Fibroblast of the aortic adventitia (primary cell): ENCODE measurements at regions not wholly inside any gene's neighbourhood (a gene's known extent, or its start where the extent isn't known, plus 50 kb on each side); places are given as distances from the start of the nearest gene placed in this dataset.

Experiments
- DNase-seq: peaks from one replicate; pipeline ENCODE4 v3.0.0-alpha.2; 2010; ENCODE audit warnings: low read depth
- H3K4me3 ChIP-seq: 2 replicates; pipeline ENCODE4 v1.5.1; 2011; ENCODE audit warnings: low read depth, mild to moderate bottlenecking, control low read depth, low read length, moderate library complexity
- TF ChIP-seq, protein P1 (sequence below): IDR thresholded peaks from 2 replicates; pipeline ENCODE4 v1.5.1; 2011; ENCODE audit warnings: mild to moderate bottlenecking, low read length, control low read depth, inconsistent platforms; ENCODE audit not compliant: insufficient read depth

DNA sequence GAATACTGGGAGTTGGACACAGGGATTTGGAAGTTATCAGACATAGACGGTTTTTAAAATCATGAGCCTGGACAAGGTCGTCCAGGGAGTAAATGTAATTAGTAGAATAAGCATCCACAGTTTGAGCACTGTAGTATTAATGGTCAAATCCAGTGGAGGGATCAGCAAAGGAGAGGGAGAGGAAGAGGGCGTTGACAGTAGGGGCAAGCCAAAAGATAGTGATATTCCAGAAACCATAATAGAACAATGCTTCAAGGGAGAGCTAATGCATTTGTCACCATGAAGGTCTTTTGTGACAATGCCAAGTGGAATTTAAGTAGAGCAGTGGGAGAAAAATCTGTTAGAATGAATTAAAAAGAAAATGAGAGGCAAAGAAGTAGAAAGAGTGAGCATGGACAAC lies 68.9 kb upstream of the SLC5A12 start:
- TF ChIP-seq, protein P1, sequence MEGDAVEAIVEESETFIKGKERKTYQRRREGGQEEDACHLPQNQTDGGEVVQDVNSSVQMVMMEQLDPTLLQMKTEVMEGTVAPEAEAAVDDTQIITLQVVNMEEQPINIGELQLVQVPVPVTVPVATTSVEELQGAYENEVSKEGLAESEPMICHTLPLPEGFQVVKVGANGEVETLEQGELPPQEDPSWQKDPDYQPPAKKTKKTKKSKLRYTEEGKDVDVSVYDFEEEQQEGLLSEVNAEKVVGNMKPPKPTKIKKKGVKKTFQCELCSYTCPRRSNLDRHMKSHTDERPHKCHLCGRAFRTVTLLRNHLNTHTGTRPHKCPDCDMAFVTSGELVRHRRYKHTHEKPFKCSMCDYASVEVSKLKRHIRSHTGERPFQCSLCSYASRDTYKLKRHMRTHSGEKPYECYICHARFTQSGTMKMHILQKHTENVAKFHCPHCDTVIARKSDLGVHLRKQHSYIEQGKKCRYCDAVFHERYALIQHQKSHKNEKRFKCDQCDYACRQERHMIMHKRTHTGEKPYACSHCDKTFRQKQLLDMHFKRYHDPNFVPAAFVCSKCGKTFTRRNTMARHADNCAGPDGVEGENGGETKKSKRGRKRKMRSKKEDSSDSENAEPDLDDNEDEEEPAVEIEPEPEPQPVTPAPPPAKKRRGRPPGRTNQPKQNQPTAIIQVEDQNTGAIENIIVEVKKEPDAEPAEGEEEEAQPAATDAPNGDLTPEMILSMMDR = no peak
- DNase-seq = peak; percentile 87
- no peak overlapping the region for H3K4me3 ChIP-seq

- TF ChIP-seq, protein P1 = no peak
- no peak overlapping the region for H3K4me3 ChIP-seq
- DNase-seq = peak; percentile 61
Observed at GRCh38 chr11:26792941-26793340, 71.1 kb upstream of the SLC5A12 start.

- no peak for DNase-seq
- TF ChIP-seq, protein P1 = no peak
- no peak overlapping the region for H3K4me3 ChIP-seq
Observed at GRCh38 chr11:26793487-26793886, 71.6 kb upstream of the SLC5A12 start.

DNA sequence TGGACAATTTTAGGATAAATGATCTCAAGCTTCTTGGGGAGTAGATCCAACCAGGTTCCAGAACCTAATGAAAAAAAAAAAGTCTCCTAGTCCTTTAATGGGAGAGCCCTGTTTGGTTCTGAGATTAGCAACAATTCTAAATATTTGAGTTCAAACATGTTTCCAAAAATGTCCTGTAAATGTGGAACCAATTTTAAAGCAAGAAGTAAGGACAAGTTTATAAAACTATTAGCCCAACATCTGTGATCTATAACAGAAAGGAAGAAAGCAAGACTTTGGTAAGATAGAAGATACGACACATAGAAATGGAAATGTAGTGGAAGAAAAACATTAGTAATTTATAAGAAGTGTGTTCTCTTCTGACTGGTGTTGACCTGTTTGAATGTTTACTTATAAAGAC lies 79.7 kb upstream of the SLC5A12 start:
- TF ChIP-seq, protein P1 = no peak
- DNase-seq = no peak
- H3K4me3 ChIP-seq = no peak overlapping the region

DNA sequence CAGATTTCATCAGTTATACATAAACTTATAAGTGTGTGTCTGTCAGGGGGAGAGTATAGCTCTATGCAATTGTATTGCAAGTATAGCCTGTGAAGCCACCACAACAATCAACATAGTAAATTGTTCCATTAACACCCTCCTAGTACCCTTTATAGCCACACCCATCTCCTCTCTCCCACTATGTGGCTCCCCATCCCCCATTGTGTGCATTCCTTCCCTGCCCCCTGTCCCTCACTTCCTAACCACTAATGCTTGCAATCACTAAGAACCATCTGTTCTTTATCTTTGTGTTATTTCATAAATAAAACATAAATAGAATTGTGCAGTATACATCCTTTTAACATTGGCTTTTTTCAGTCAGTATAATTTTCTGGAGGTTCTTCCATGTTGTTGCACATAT lies 83.1 kb upstream of the SLC5A12 start:
- no peak for DNase-seq
- H3K4me3 ChIP-seq = no peak overlapping the region
- TF ChIP-seq, protein P1 = no peak

DNA sequence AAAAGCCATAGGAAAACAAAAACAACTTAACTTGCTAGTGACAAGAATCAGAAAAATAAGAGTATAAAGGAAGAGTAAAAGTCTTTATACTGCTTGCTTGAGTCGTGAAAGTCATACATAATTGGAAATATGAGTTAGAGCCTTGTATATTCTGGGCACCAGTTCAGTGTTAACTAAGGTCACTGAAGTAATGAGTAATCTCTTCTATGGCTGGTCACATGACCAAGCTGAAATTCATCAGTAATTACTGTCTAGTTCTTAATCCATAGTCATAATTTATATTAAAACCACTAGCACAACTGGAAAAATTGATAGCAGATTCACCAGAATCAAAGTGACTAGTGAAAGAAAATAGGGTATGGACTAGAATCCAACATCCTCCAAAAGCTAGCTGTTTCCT lies 84.4 kb upstream of the SLC5A12 start:
- TF ChIP-seq, protein P1 = no peak
- peak; percentile 57 for DNase-seq
- no peak overlapping the region for H3K4me3 ChIP-seq

DNA sequence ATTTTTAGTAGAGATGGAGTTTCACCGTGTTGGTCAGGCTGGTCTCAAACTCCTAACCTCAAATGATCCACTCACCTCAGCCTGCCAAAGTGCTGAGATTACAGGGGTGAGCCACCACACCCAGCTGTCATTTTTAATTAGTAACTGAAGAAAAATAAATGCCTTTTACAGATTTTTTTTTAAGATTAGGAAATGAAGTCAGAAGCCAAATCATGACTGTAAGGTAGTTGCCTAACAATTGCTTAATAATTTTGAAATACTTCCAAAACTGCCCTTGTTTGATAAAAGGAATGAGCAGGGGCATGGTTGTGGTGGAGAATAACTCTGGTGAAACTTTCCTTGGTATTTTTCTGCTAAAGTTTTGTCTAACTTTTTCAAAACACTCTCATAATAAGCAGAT lies 98.9 kb upstream of the SLC5A12 start:
- TF ChIP-seq, protein P1 = no peak
- H3K4me3 ChIP-seq = no peak overlapping the region
- DNase-seq = peak; percentile 97
